Stimulated activated effector memory CD8-positive, alpha-beta T cell treated with anti-CD3 and anti-CD28 coated beads, Interleukin-12 subunit alpha, Interleukin-12 subunit beta, amount 100 ng/mL, for 72 hours (primary cell): ENCODE measurements at regions not wholly inside any gene's neighbourhood (a gene's known extent, or its start where the extent isn't known, plus 50 kb on each side); places are given as distances from the start of the nearest gene placed in this dataset.

Source experiments
- ATAC-seq: fragments of 150-1000 bp; cut with Tn5 transposase; 2 replicates; pipeline ENCODE4 v1.10.0; 2021
- DNase-seq, 2 donors: peaks; one replicate each; pipeline ENCODE4 v3.0.0; 2021 to 2022; ENCODE audit warnings: low spot score in 2 of 2
- H3K27ac Mint-ChIP-seq: one replicate; pipeline ENCODE4 v1.8.0; 2022; ENCODE audit warnings: mild to moderate bottlenecking, mixed read lengths
- H3K36me3 Mint-ChIP-seq: one replicate; pipeline ENCODE4 v1.8.0; 2022; ENCODE audit warnings: mild to moderate bottlenecking, mixed read lengths
- H3K4me1 Mint-ChIP-seq: one replicate; pipeline ENCODE4 v1.8.0; 2022; ENCODE audit warnings: mixed read lengths
- H3K4me3 Mint-ChIP-seq: one replicate; pipeline ENCODE4 v1.8.0; 2022; ENCODE audit warnings: mild to moderate bottlenecking, mixed read lengths
- H3K9me3 Mint-ChIP-seq: one replicate; pipeline ENCODE4 v1.8.0; 2022; ENCODE audit warnings: mixed read lengths

DNA sequence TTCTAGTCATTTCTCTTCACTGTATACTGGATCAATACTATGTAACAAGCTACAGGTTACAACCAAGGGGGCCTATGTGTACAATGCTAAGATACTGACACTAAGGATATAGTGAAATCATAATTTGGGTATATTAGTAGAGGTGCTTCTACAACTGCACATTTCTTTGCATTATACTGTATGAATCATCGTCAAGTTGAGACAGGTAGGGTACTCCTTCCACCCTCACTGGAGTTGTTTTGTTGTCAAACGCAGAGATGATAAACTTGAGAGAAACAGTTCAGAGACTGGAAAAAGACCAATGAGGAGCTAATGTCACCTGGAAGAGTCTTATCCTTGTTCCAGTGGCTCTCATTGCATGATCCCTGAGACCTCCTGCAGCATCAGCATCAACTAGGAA lies 208.2 kb upstream of the PRPS1L1 start:
- DNase-seq = no peak
- no peak overlapping the region for H3K27ac Mint-ChIP-seq
- ATAC-seq = no peak
- H3K9me3 Mint-ChIP-seq = no peaks in the 10 kb centered on the region
- no peaks in the 10 kb centered on the region for H3K36me3 Mint-ChIP-seq
- H3K4me3 Mint-ChIP-seq = no peak overlapping the region
- H3K4me1 Mint-ChIP-seq = no peaks in the 10 kb centered on the region

DNA sequence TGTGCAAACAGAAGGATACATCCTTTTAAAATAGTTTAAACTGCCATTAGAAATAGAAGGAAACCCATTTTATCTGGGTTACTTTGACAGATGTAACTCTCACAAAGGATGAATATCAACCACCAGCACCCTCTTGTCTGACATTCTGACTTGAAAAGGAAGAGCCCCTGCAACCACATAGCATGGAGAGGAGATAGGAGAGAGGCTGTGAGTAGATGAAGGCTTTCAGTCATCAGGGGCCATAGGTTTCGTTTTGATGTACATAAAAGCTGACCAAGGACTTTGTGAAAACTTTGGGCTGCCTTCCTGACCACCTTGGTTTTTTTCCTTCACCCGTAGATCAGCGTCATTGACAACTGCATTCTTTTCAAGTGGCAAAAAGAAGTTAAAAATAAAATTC lies 211.6 kb upstream of the PRPS1L1 start:
- Mint-ChIP-seq H3K9me3 (no peaks in the 10 kb centered on the region), H3K4me1 (no peaks in the 10 kb centered on the region), H3K4me3 (no peak overlapping the region), H3K27ac (no peak overlapping the region), H3K36me3 (no peaks in the 10 kb centered on the region)
- ATAC-seq = peak; percentile 65
- DNase-seq = no peak

DNA sequence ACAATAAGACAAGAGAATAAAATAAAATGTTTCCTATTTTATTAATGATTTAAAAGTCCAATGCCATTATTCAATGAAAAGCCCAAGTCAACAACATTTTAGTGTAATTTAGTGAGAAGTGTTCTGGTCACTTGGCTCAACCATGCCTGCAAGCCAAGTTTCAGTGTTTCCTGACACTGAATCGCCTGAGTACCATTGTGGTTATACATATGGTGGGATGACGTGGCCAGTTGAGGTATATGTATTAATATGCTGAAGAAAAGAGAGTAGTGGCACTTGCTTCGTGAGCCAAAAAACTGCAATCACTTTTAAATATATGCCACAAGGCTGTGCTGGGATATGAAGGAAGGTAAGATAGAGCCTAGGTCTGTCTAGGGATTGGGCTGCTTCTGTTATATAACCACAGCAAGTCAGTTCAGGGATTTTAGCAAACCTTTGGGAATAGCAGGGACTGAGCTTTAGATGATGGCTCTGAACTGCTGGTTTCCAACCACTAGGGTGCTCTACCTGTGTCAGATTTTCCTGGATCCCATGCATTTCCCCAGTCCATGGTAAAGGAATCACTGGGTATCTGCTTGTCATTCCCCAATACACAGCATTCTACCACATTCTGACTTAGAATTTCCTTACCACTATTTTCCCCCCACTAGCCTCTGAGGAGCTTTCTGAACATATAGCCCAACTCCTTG lies 214.0 kb upstream of the PRPS1L1 start:
- DNase-seq (no peak), ATAC-seq (peak; percentile 65)
- Mint-ChIP-seq H3K9me3 (peaks cover 5% of the 10 kb centered on the region), H3K4me1 (no peaks in the 10 kb centered on the region), H3K4me3 (no peak overlapping the region), H3K36me3 (no peaks in the 10 kb centered on the region), H3K27ac (no peak overlapping the region)

DNA sequence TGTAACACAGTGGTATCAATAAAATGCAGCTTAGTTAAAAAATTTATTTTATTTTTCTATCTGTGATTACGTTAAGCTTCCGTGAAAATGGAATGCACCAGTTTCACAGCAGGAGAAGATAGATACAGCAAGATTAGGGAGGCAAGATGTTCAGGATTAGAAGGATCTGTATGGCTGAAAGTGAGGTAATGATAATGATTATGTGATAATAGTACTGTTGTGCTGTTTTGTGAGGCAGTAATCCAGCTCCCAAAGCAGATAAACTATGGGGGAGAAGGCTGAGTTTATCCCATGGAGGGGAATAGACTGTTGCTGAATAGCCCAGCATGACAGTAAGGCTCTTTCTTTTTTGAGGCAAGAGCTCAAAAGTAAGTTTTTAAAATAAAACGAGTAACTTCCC lies 216.1 kb upstream of the PRPS1L1 start:
- Mint-ChIP-seq H3K4me3 (no peak overlapping the region), H3K36me3 (no peaks in the 10 kb centered on the region), H3K9me3 (peaks cover 12% of the 10 kb centered on the region), H3K4me1 (no peaks in the 10 kb centered on the region), H3K27ac (no peak overlapping the region)
- ATAC-seq (no peak), DNase-seq (no peak)

DNA sequence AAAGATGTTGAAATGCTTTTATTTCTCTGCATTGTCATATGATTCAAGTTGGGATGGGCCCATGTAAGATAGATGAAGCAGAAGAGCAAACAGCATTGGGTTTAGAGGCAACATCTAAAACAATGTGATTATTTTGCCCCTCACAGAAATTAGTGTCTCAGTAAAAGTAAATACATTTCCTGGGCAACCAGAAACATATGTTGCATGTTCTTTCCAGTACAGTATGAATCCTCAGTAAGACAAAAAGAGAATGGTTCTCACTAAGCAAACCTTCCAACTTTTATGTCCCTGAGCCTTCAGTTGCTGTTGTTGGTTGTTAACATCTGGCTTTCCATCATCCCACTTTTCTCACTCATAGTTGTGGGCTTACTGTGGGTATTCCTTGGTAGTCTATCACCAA lies 222.5 kb upstream of the PRPS1L1 start:
- H3K27ac Mint-ChIP-seq = no peak overlapping the region
- H3K36me3 Mint-ChIP-seq = no peaks in the 10 kb centered on the region
- H3K9me3 Mint-ChIP-seq = peaks cover 25% of the 10 kb centered on the region

DNA sequence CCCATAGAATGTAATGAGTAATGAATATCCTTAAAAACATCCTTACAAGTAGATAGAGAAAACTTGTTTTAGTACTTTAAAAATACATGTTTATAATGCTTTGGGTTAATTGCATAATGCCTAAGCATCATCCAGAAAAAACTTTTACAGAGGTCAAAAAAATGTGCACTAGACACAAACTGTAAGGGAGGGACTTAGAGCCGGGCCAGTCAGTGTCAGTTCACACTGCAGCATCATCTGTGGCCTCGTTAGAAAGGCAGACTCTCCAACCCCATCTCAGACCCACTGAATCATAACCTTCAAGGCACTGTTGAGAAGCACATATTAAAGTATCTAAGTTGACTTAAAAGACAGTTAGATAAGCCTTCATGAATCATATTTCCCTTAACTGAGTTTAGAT lies 230.1 kb upstream of the PRPS1L1 start:
- no peaks in the 10 kb centered on the region for H3K36me3 Mint-ChIP-seq
- DNase-seq = no peak
- no peak overlapping the region for H3K4me3 Mint-ChIP-seq

More for the DNA sequence above, 222.5 kb upstream of the PRPS1L1 start:
- no peak for ATAC-seq
- Mint-ChIP-seq H3K4me1 (no peaks in the 10 kb centered on the region), H3K4me3 (no peak overlapping the region)
- no peak for DNase-seq

DNA sequence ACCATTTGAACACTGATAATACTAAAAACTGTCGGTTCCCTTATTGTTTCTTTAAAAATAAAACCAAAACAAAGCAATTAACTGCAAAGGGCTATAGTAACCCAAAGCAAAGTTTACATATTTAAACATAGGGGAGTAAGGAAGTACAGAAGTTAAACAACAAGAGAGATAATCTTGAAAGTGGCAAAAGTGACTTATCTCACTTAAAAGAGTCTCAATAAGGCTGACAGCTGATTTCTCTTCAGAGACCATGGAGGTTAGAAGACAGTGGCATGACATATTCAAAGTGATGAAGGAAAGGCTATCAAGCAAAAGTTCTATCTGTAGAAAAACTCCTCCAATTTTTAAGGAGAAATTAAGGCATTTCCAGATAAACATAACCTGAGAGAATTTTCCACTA lies 233.5 kb upstream of the HDAC9 start:
- DNase-seq = no peak
- H3K4me3 Mint-ChIP-seq = no peak overlapping the region

More for the DNA sequence above, 230.1 kb upstream of the PRPS1L1 start:
- Mint-ChIP-seq H3K4me1 (no peaks in the 10 kb centered on the region), H3K9me3 (peaks cover 14% of the 10 kb centered on the region), H3K27ac (no peak overlapping the region)
- no peak for ATAC-seq

DNA sequence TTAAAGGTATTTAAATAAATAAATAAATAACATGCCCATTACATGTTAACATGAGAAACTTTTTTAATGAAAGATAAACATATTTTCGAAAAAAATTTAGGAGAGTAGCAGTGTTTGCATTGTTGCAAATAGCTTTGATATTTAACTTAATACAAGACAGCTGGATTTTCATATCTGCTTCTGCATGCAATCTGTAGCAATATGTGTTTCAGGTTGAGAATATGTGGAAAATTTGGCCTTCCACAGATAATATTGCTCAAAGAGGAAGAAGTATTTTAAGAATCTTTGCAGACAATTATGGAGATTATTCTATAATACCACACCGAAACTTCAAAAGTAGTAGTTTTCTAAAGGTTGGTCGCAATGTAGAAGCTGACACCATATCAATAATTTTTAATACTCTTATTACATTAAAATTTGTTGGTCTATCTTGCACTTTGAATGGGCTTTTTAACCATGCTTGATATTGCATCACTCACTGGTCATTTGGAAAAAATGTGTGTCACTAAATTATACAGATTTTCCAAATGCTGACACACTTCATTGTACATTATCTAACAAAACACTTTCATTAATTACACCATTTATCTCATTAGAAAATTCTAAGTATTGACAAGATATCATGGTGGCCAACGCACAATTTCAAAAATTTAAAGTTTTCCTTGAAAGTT lies 229.8 kb upstream of the HDAC9 start:
- ATAC-seq (no peak), DNase-seq (no peak)

More for the DNA sequence above, 233.5 kb upstream of the HDAC9 start:
- Mint-ChIP-seq H3K36me3 (no peaks in the 10 kb centered on the region), H3K4me1 (no peaks in the 10 kb centered on the region), H3K27ac (no peak overlapping the region), H3K9me3 (peaks cover 11% of the 10 kb centered on the region)
- ATAC-seq = no peak

DNA sequence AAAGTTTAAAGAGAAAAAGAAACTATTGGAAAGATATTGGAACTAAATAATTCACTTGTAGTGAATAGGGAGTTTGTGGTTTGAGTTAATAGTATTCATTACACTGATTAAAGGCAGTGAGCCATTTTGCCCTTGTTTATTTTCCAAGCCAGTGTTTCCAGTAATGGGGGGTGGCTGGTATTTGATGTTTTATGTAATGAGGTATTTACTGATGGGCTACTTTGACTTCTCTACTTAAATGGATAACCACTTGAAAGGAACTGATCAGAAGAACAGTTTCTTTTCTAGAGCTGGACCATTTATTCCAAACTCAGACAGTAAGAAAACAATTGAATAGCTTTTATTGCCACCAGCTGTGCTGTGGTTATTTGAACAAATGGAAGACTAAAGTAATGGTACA lies 227.0 kb upstream of the HDAC9 start:
- no peaks in the 10 kb centered on the region for H3K36me3 Mint-ChIP-seq
- H3K27ac Mint-ChIP-seq = no peak overlapping the region
- no peaks in the 10 kb centered on the region for H3K9me3 Mint-ChIP-seq
- H3K4me1 Mint-ChIP-seq = no peaks in the 10 kb centered on the region
- no peak for DNase-seq
- H3K4me3 Mint-ChIP-seq = no peak overlapping the region
- ATAC-seq = no peak

More for the DNA sequence above, 229.8 kb upstream of the HDAC9 start:
- Mint-ChIP-seq H3K27ac (no peak overlapping the region), H3K36me3 (no peaks in the 10 kb centered on the region), H3K4me1 (no peaks in the 10 kb centered on the region), H3K9me3 (peaks cover 11% of the 10 kb centered on the region), H3K4me3 (no peak overlapping the region)

DNA sequence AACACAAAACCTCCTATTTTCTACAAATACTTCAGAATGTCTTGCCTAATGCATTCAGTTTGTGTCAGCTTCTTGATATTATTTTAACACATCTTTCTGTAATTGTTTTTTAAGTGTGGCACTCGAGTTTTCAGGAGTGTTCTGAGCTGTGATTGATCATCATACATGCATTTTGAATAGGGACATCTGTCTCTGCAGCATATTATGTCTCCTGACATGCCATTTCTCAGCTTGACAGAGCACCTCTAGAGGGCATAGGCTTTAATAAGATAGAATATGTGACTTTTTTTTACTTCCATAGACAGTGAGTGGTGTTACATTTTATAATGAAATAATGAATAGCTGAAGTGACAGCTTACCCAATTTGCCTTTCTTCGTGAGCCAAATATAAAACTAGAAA lies 219.2 kb upstream of the HDAC9 start:
- H3K27ac Mint-ChIP-seq = no peak overlapping the region
- no peaks in the 10 kb centered on the region for H3K36me3 Mint-ChIP-seq
- H3K4me1 Mint-ChIP-seq = no peaks in the 10 kb centered on the region
- no peak for DNase-seq
- no peak for ATAC-seq
- H3K9me3 Mint-ChIP-seq = no peaks in the 10 kb centered on the region
- H3K4me3 Mint-ChIP-seq = no peak overlapping the region

DNA sequence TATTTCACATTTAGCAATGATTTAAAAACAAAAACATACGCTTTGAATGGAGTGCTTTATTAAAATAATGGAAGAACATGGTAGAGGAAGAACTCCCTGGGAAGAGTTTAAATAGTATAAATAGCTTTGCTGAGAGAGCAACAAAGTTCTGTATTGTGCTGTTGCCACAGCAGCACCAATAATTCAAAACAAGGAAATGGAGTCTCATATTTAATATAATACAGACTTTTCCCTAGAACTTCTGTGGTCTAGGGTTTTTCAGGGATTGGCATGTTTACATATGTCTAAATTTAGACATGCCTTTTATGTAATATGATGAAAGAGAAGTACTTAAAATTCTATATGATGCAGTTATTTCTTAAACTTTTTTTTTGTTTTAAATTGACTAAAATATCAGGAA lies 217.2 kb upstream of the HDAC9 start:
- Mint-ChIP-seq H3K36me3 (no peaks in the 10 kb centered on the region), H3K4me1 (no peaks in the 10 kb centered on the region), H3K27ac (no peak overlapping the region), H3K9me3 (peaks cover 3% of the 10 kb centered on the region), H3K4me3 (no peak overlapping the region)
- DNase-seq (no peak), ATAC-seq (no peak)

DNA sequence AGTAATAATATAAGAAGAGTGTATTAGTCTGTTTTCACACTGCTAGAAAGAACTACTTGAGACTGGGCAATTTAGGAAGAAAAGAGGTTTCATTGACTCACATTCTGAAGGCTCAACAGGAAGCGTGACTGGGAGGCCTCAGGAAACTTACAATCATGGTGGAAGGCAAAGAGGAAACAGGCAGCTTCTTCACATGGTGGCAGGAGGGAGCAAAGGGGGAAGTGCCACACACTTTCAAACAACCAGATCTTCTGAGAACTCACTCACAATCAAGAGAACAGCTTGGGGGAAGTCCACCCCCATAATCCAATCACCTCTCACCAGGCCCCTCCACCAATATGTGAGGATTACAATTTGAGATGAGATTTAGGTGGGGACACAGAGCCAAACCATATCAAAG lies 212.5 kb upstream of the HDAC9 start:
- no peak for ATAC-seq
- no peak for DNase-seq
- no peaks in the 10 kb centered on the region for H3K4me1 Mint-ChIP-seq

DNA sequence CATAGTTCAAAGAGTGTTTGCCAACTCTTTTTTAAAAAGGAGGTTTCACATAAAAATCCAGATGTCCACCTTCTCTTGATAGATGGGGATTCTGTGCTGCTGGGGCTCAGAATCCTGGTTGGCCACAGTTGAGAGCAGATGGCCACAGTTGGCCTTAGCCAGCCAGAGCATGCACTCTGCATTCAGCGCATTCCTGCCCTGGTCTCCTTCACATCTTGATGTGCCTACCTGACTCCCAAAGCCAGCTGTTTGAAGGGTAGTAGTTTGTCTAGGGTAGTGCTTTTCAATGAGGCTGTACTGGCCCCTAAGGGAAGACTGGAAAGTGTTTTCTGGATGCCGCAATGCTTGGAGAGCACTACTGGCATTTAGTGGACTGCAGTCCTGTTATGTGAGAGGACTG lies 208.1 kb upstream of the HDAC9 start:
- Mint-ChIP-seq H3K27ac (no peak overlapping the region), H3K9me3 (peaks cover 3% of the 10 kb centered on the region), H3K4me3 (no peak overlapping the region), H3K36me3 (no peaks in the 10 kb centered on the region), H3K4me1 (peaks cover 27% of the 10 kb centered on the region)
- ATAC-seq (no peak), DNase-seq (no peak)

More for the DNA sequence above, 212.5 kb upstream of the HDAC9 start:
- Mint-ChIP-seq H3K4me3 (no peak overlapping the region), H3K9me3 (peaks cover 3% of the 10 kb centered on the region), H3K36me3 (no peaks in the 10 kb centered on the region), H3K27ac (no peak overlapping the region)

DNA sequence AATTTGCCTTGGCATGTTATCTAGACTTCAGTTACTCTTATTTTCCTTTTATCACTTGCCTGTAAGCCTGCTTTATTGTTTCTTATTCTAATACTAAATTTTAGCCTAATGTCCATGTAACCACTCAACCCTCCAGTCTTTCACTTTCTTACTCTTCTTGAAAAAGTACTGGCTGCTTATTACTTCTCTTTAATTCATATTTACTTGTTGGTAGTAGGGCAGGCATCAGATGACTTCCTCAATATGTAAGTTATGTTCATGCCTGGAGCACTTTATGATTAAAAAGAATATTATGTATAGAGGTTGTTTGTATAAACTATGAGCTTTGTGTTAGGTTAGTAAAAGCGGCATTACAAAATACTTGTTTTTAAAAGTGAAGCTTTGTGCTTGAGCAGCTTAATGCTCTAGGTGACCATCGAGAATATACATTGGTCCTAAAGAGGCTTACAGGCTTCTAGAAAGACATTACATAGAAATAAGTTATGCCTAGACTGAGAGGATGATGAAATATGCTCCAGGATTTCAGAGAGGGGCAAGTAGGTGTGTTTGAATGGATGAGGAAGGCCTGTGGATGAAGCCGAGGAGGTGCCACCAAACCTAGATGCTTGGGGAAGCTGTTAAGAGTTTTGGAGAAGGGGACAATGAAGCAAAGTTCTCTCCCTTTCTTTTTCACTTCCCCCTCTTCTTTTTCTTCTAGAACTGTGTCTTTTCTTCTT lies 207.1 kb upstream of the HDAC9 start:
- peaks cover 27% of the 10 kb centered on the region for H3K4me1 Mint-ChIP-seq
- no peaks in the 10 kb centered on the region for H3K9me3 Mint-ChIP-seq
- no peaks in the 10 kb centered on the region for H3K36me3 Mint-ChIP-seq
- DNase-seq (no peak), ATAC-seq (no peak)
- no peak overlapping the region for H3K4me3 Mint-ChIP-seq
- H3K27ac Mint-ChIP-seq = no peak overlapping the region

DNA sequence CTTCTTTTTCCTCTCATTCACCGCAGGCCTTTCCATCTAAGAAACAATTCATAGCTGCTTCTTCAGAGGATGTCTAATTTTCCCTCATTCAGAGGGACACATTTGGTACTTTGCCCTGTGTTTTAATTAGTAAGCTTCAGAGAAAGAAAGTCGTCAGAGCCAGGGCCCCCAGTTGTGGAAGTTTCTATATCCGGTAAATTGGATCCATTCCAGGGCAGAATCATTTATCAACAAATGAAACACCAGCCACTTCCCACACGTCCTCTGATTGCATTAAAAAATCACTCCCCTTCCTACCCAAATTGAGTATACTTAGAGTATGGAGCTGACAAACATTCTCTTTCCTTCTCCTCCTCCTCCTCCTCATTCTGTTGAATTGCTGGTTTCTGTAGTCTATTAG lies 205.8 kb upstream of the HDAC9 start:
- peak overlapping the region; percentile 5 for H3K27ac Mint-ChIP-seq
- H3K4me1 Mint-ChIP-seq = peaks cover 35% of the 10 kb centered on the region
- ATAC-seq = no peak

DNA sequence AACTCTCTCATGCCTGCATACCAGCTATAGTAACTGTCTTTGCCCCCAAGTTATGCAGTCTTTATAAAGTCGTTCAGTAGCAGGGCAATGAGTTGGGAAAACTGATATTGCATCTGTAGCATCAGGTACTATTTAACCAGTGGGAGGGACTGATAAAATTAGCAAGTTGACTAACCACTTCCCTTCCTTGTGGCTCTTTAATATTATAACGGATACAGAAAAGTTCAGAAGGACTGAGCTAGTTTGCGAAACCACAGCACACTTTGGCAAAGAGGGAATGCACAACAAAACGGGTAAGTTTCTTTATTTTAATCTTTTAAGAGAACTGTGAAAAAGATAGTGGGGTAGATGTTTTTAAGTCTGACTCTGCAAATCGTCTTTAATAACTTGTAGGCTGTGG lies 205.3 kb upstream of the HDAC9 start:
- peak overlapping the region; percentile 53 for H3K4me3 Mint-ChIP-seq
- DNase-seq (no peak), ATAC-seq (no peak)
- H3K4me1 Mint-ChIP-seq = peaks cover 39% of the 10 kb centered on the region
- no peaks in the 10 kb centered on the region for H3K9me3 Mint-ChIP-seq
- peak overlapping the region; percentile 5 for H3K27ac Mint-ChIP-seq
- no peaks in the 10 kb centered on the region for H3K36me3 Mint-ChIP-seq

More for the DNA sequence above, 205.8 kb upstream of the HDAC9 start:
- no peaks in the 10 kb centered on the region for H3K36me3 Mint-ChIP-seq
- no peaks in the 10 kb centered on the region for H3K9me3 Mint-ChIP-seq
- peak overlapping the region; percentile 53 for H3K4me3 Mint-ChIP-seq
- no peak for DNase-seq
